ENCODE measurements at regions not wholly inside any gene's neighbourhood (a gene's known extent, or its start where the extent isn't known, plus 50 kb on each side); places are given as distances from the start of the nearest gene placed in this dataset.

GRCh38 chr1:87632232-87632631 is 303.6 kb downstream of the LMO4 start:
- peaks cover 0 to 14% (median 3%) of the 10 kb centered on the region in 11 donors for H3K9me3 Mint-ChIP-seq

DNA sequence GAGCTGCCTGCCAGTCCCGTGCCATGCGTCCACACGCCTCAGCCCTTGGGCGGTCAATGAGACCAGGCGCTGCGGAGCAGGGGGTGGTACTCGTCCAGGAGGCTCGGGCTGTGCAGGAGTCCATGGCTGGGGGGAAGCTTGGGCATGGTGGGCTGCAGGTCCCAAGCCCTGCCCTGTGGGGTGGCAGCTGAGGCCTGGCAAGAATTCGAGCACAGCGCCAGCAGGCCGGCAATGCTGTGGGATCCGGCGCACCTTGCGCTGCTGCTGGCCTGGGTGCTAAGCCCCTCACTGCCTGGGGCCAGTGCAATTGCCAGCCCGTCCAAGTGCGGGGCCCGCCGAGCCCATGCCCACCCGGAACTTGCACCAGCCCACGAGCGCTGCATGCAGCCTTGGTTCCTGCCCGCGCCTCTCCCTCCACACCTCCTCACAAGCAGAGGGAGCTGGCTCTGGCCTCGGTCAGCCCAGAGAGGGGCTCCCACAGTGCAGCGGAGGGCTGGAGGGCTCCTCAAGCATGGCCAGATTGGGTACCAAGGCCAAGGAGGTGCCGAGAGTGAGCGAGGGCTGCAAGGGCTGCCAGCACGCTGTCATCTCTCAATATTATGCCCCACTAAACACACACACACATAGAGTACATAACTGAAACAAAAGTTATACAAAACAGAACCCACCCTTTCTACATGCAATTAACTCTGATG is 307.7 kb downstream of the LMO4 start:
- peaks cover 0 to 12% (median 0%) of the 10 kb centered on the region in 5 donors for H3K27me3 Mint-ChIP-seq
- no peak for ATAC-seq
- intact Hi-C loops (cut with micrococcal nuclease), result no loop called here

More at GRCh38 chr1:87632232-87632631, 303.6 kb downstream of the LMO4 start:
- Histone ChIP-seq H3K4me3 (ENCODE audit: low read length) (no peak overlapping the region), H3K36me3 (ENCODE audit: control insufficient read depth in 2 of 3, insufficient read depth in 3 of 3, low read length in 3 of 3) (no peaks in the 10 kb centered on the region), H3K27me3 (ENCODE audit: control insufficient read depth in 2 of 2, insufficient read depth in 2 of 2, low read length in 2 of 2) (no peaks in the 10 kb centered on the region), H3K4me1 (ENCODE audit: control insufficient read depth in 2 of 2, insufficient read depth in 2 of 2, low read length in 2 of 2) (no peaks in the 10 kb centered on the region), H3K27ac (ENCODE audit: low read depth, low read length) (no peak overlapping the region), H3K9me3 (ENCODE audit: control insufficient read depth in 2 of 3, low read length in 3 of 3) (no peaks in the 10 kb centered on the region)
- Mint-ChIP-seq H3K27ac (no peak overlapping the region), H3K4me1 (no peaks in the 10 kb centered on the region), H3K4me3 (no peak overlapping the region), H3K36me3 (no peaks in the 10 kb centered on the region), H3K27me3 (peaks cover 0 to 5% (median 0%) of the 10 kb centered on the region in 5 donors)
- CTCF ChIA-PET, result no interaction called here
- POLR2A ChIA-PET, result no interaction called here
- intact Hi-C loops (cut with micrococcal nuclease), result no loop called here
- DNase-seq, result no peak
- ATAC-seq, result no peak

GRCh38 chr1:87638636-87639035 is 310.0 kb downstream of the LMO4 start:
- no peaks in the 10 kb centered on the region for H3K4me1 ChIP-seq (ENCODE audit: control insufficient read depth in 2 of 2, insufficient read depth in 2 of 2, low read length in 2 of 2)
- ChIA-PET POLR2A (no interaction called here), CTCF (no interaction called here)
- H3K27ac Mint-ChIP-seq, result no peak overlapping the region
- H3K27ac ChIP-seq (ENCODE audit: low read depth, low read length), result no peak overlapping the region
- no peaks in the 10 kb centered on the region for H3K36me3 ChIP-seq (ENCODE audit: control insufficient read depth in 2 of 3, insufficient read depth in 3 of 3, low read length in 3 of 3)
- no peaks in the 10 kb centered on the region for H3K9me3 ChIP-seq (ENCODE audit: control insufficient read depth in 2 of 3, low read length in 3 of 3)
- no peak overlapping the region for H3K4me3 Mint-ChIP-seq
- peaks cover 0 to 8% (median 0%) of the 10 kb centered on the region in 11 donors for H3K9me3 Mint-ChIP-seq
- H3K27me3 ChIP-seq (ENCODE audit: control insufficient read depth in 2 of 2, insufficient read depth in 2 of 2, low read length in 2 of 2), result no peaks in the 10 kb centered on the region
- ATAC-seq (no peak), DNase-seq (no peak)
- H3K36me3 Mint-ChIP-seq, result no peaks in the 10 kb centered on the region
- intact Hi-C loops (cut with micrococcal nuclease), result no loop called here
- no peak overlapping the region for H3K4me3 ChIP-seq (ENCODE audit: low read length)
- peaks cover 0 to 20% (median 0%) of the 10 kb centered on the region in 5 donors for H3K27me3 Mint-ChIP-seq
- no peaks in the 10 kb centered on the region for H3K4me1 Mint-ChIP-seq

More for the DNA sequence above, 307.7 kb downstream of the LMO4 start:
- H3K27ac ChIP-seq (ENCODE audit: low read depth, low read length), result no peak overlapping the region
- no peak overlapping the region for H3K4me3 ChIP-seq (ENCODE audit: low read length)
- Mint-ChIP-seq H3K9me3 (peaks cover 0 to 14% (median 3%) of the 10 kb centered on the region in 11 donors), H3K27ac (no peak overlapping the region), H3K4me1 (no peaks in the 10 kb centered on the region), H3K36me3 (no peaks in the 10 kb centered on the region), H3K4me3 (no peak overlapping the region)
- no peak for DNase-seq
- ChIA-PET CTCF (no interaction called here), POLR2A (no interaction called here)
- H3K4me1 ChIP-seq (ENCODE audit: control insufficient read depth in 2 of 2, insufficient read depth in 2 of 2, low read length in 2 of 2), result no peaks in the 10 kb centered on the region
- no peaks in the 10 kb centered on the region for H3K36me3 ChIP-seq (ENCODE audit: control insufficient read depth in 2 of 3, insufficient read depth in 3 of 3, low read length in 3 of 3)
- H3K9me3 ChIP-seq (ENCODE audit: control insufficient read depth in 2 of 3, low read length in 3 of 3), result no peaks in the 10 kb centered on the region
- no peaks in the 10 kb centered on the region for H3K27me3 ChIP-seq (ENCODE audit: control insufficient read depth in 2 of 2, insufficient read depth in 2 of 2, low read length in 2 of 2)

GRCh38 chr1:87641996-87642395 is 313.3 kb downstream of the LMO4 start:
- no peaks in the 10 kb centered on the region for H3K9me3 Mint-ChIP-seq
- no peak overlapping the region for H3K4me3 Mint-ChIP-seq
- Histone ChIP-seq H3K27ac (ENCODE audit: low read depth, low read length) (no peak overlapping the region), H3K9me3 (ENCODE audit: control insufficient read depth in 2 of 3, low read length in 3 of 3) (no peaks in the 10 kb centered on the region), H3K4me1 (ENCODE audit: control insufficient read depth in 2 of 2, insufficient read depth in 2 of 2, low read length in 2 of 2) (no peaks in the 10 kb centered on the region), H3K4me3 (ENCODE audit: low read length) (no peak overlapping the region), H3K36me3 (ENCODE audit: control insufficient read depth in 2 of 3, insufficient read depth in 3 of 3, low read length in 3 of 3) (no peaks in the 10 kb centered on the region), H3K27me3 (ENCODE audit: control insufficient read depth in 2 of 2, insufficient read depth in 2 of 2, low read length in 2 of 2) (no peaks in the 10 kb centered on the region)
- peaks cover 0 to 20% (median 0%) of the 10 kb centered on the region in 5 donors for H3K27me3 Mint-ChIP-seq
- H3K4me1 Mint-ChIP-seq, result no peaks in the 10 kb centered on the region
- CTCF ChIA-PET, result no interaction called here
- POLR2A ChIA-PET, result no interaction called here
- no peak for ATAC-seq
- DNase-seq, result no peak
- intact Hi-C loops (cut with micrococcal nuclease), result no loop called here
- no peak overlapping the region for H3K27ac Mint-ChIP-seq
- H3K36me3 Mint-ChIP-seq, result no peaks in the 10 kb centered on the region

GRCh38 chr1:87642581-87643221 is 314.0 kb downstream of the LMO4 start:
- POLR2A ChIA-PET, result no interaction called here
- no peak overlapping the region for H3K27ac ChIP-seq (ENCODE audit: low read depth, low read length)
- DNase-seq (no peak), ATAC-seq (no peak)
- peaks cover 0 to 20% (median 0%) of the 10 kb centered on the region in 5 donors for H3K27me3 Mint-ChIP-seq
- H3K36me3 ChIP-seq (ENCODE audit: control insufficient read depth in 2 of 3, insufficient read depth in 3 of 3, low read length in 3 of 3), result no peaks in the 10 kb centered on the region
- no peaks in the 10 kb centered on the region for H3K9me3 Mint-ChIP-seq
- no peaks in the 10 kb centered on the region for H3K4me1 ChIP-seq (ENCODE audit: control insufficient read depth in 2 of 2, insufficient read depth in 2 of 2, low read length in 2 of 2)
- H3K9me3 ChIP-seq (ENCODE audit: control insufficient read depth in 2 of 3, low read length in 3 of 3), result no peaks in the 10 kb centered on the region
- no peak overlapping the region for H3K27ac Mint-ChIP-seq
- H3K4me3 ChIP-seq (ENCODE audit: low read length), result no peak overlapping the region
- CTCF ChIA-PET, result no interaction called here
- H3K4me3 Mint-ChIP-seq, result no peak overlapping the region
- no peaks in the 10 kb centered on the region for H3K4me1 Mint-ChIP-seq
- intact Hi-C loops (cut with micrococcal nuclease), result no loop called here
- no peaks in the 10 kb centered on the region for H3K36me3 Mint-ChIP-seq
- no peaks in the 10 kb centered on the region for H3K27me3 ChIP-seq (ENCODE audit: control insufficient read depth in 2 of 2, insufficient read depth in 2 of 2, low read length in 2 of 2)

- H3K4me3 ChIP-seq (ENCODE audit: low read length), result no peak overlapping the region
- no peaks in the 10 kb centered on the region for H3K27me3 ChIP-seq (ENCODE audit: control insufficient read depth in 2 of 2, insufficient read depth in 2 of 2, low read length in 2 of 2)
- H3K36me3 Mint-ChIP-seq, result no peaks in the 10 kb centered on the region
- POLR2A ChIA-PET, result no interaction called here
- H3K36me3 ChIP-seq (ENCODE audit: control insufficient read depth in 2 of 3, insufficient read depth in 3 of 3, low read length in 3 of 3), result no peaks in the 10 kb centered on the region
- no peak overlapping the region for H3K4me3 Mint-ChIP-seq
- H3K27ac ChIP-seq (ENCODE audit: low read depth, low read length), result no peak overlapping the region
- H3K4me1 Mint-ChIP-seq, result no peaks in the 10 kb centered on the region
- CTCF ChIA-PET, result no interaction called here
- H3K9me3 Mint-ChIP-seq, result no peaks in the 10 kb centered on the region
- H3K27ac Mint-ChIP-seq, result no peak overlapping the region
- intact Hi-C loops (cut with micrococcal nuclease), result no loop called here
- DNase-seq (no peak), ATAC-seq (no peak)
- H3K4me1 ChIP-seq (ENCODE audit: control insufficient read depth in 2 of 2, insufficient read depth in 2 of 2, low read length in 2 of 2), result no peaks in the 10 kb centered on the region
- H3K27me3 Mint-ChIP-seq, result peaks cover 0 to 20% (median 0%) of the 10 kb centered on the region in 5 donors
- H3K9me3 ChIP-seq (ENCODE audit: control insufficient read depth in 2 of 3, low read length in 3 of 3), result no peaks in the 10 kb centered on the region
These were observed 315.4 kb downstream of the LMO4 start for GRCh38 chr1:87644033-87644578.
